IMR-90 (cell line): ENCODE measurements at regions not wholly inside any gene's neighbourhood (a gene's known extent, or its start where the extent isn't known, plus 50 kb on each side); places are given as distances from the start of the nearest gene placed in this dataset.

Source experiments
- ATAC-seq: fragments of 200-7000 bp; cut with Tn5 transposase; 2 replicates; pipeline ENCODE4 v1.9.1; 2020; ENCODE audit warnings: low read depth, mild to moderate bottlenecking, moderate library complexity
- BruUV-seq: library from RNA; stranded (reverse); fragments of 400-500 nt; replicated peaks from 2 replicates; lab custom pipeline; 2021; lab: Mats Ljungman, UMichigan
- CTCF ChIA-PET: fragments of 300-600 bp; formaldehyde crosslinking; extraction: SDS; loops from one replicate; lab custom pipeline; 2021; ENCODE audit warnings: antibody characterized with exemption; lab: Yijun Ruan, JAX
- POLR2A ChIA-PET: fragments of 300-600 bp; sonication (Branson Sonifier 250); formaldehyde crosslinking; loops from one replicate; lab custom pipeline; 2022; ENCODE audit warnings: antibody characterized with exemption; ENCODE audit not compliant: unreplicated experiment; lab: Charles Lee
- DNase-seq: peaks from one replicate; pipeline ENCODE4 v3.0.0; 2013
- H2AFZ ChIP-seq: replicated peaks from 2 replicates; pipeline ENCODE3; 2013; ENCODE audit warnings: low read length, mild to moderate bottlenecking; ENCODE audit not compliant: poor library complexity
- H2AK5ac ChIP-seq: 2 replicates; pipeline ENCODE4 v1.6.1; 2013; ENCODE audit warnings: low read depth, low read length, inconsistent platforms
- H2AK9ac ChIP-seq: replicated peaks from 2 replicates; pipeline ENCODE3; 2013; ENCODE audit warnings: mild to moderate bottlenecking, low read depth, low read length, moderate library complexity; ENCODE audit not compliant: poor library complexity
- H2BK120ac ChIP-seq: 2 replicates; pipeline ENCODE4 v1.6.1; 2013; ENCODE audit warnings: low read depth, low read length, inconsistent platforms
- H2BK15ac ChIP-seq: 3 replicates; pipeline ENCODE4 v1.6.1; 2013; ENCODE audit warnings: low read depth, low read length, inconsistent platforms
- H2BK20ac ChIP-seq: 2 replicates; pipeline ENCODE4 v1.6.1; 2013; ENCODE audit warnings: low read depth, mild to moderate bottlenecking, inconsistent platforms, low read length, moderate library complexity
- H2BK5ac ChIP-seq: 2 replicates; pipeline ENCODE4 v1.6.1; 2013; ENCODE audit warnings: mild to moderate bottlenecking, low read depth, low read length, inconsistent platforms; ENCODE audit not compliant: poor library complexity, severe bottlenecking
- H3K14ac ChIP-seq: replicated peaks from 2 replicates; pipeline ENCODE4 v1.6.1; 2013; ENCODE audit warnings: low read depth, low read length, inconsistent platforms
- H3K18ac ChIP-seq: 2 replicates; pipeline ENCODE4 v1.6.1; 2013; ENCODE audit warnings: low read depth, low read length, control low read depth
- H3K23ac ChIP-seq: 2 replicates; pipeline ENCODE4 v1.6.1; 2013; ENCODE audit warnings: low read depth, low read length, inconsistent platforms
- H3K27ac ChIP-seq: 2 replicates; pipeline ENCODE4 v1.5.1; 2013; ENCODE audit warnings: mild to moderate bottlenecking, control low read depth, low read length; ENCODE audit not compliant: insufficient read depth
- H3K27me3 ChIP-seq: 2 replicates; pipeline ENCODE4 v1.6.1; 2013; ENCODE audit warnings: low read length; ENCODE audit not compliant: control insufficient read depth, insufficient read depth
- H3K36me3 ChIP-seq: 2 replicates; pipeline ENCODE4 v1.6.1; 2013; ENCODE audit warnings: low read length, mixed read lengths; ENCODE audit not compliant: control insufficient read depth, insufficient read depth
- H3K4ac ChIP-seq: 2 replicates; pipeline ENCODE4 v1.6.1; 2013; ENCODE audit warnings: low read depth, low read length, inconsistent platforms
- H3K4me1 ChIP-seq: 2 replicates; pipeline ENCODE4 v1.6.1; 2013; ENCODE audit warnings: low read length, mixed read lengths; ENCODE audit not compliant: control insufficient read depth, insufficient read depth
- H3K4me2 ChIP-seq: 2 replicates; pipeline ENCODE4 v1.6.1; 2013; ENCODE audit warnings: low read depth, mild to moderate bottlenecking, control low read depth, low read length, moderate library complexity
- H3K4me3 ChIP-seq: 2 replicates; pipeline ENCODE4 v1.5.1; 2013; ENCODE audit warnings: low read depth, mild to moderate bottlenecking, control low read depth, low read length, moderate library complexity; ENCODE audit not compliant: insufficient read depth
- H3K56ac ChIP-seq: 2 replicates; pipeline ENCODE4 v1.6.1; 2013; ENCODE audit warnings: low read length, inconsistent platforms; ENCODE audit not compliant: insufficient read depth; ENCODE audit errors: extremely low read depth
- H3K79me1 ChIP-seq, 2 experiments: 2 replicates each; pipeline ENCODE4 v1.6.1; 2013; ENCODE audit warnings: low read length in 2 of 2, inconsistent platforms in 1 of 2, low read depth in 1 of 2
- H3K9ac ChIP-seq: 2 replicates; pipeline ENCODE4 v1.6.1; 2013; ENCODE audit warnings: low read depth, low read length, control low read depth
- H3K9me1 ChIP-seq: 2 replicates; pipeline ENCODE4 v1.6.1; 2013; ENCODE audit warnings: low read length, inconsistent platforms; ENCODE audit not compliant: insufficient read depth
- H3K9me3 ChIP-seq: 2 replicates; pipeline ENCODE4 v1.6.1; 2013; ENCODE audit warnings: low read length; ENCODE audit not compliant: control insufficient read depth, insufficient read depth
- H4K20me1 ChIP-seq: 2 replicates; pipeline ENCODE4 v1.6.1; 2013; ENCODE audit warnings: low read length, inconsistent platforms; ENCODE audit not compliant: insufficient read depth
- H4K5ac ChIP-seq: 2 replicates; pipeline ENCODE4 v1.6.1; 2013; ENCODE audit warnings: mild to moderate bottlenecking, low read depth, low read length, control low read depth
- H4K8ac ChIP-seq, 2 experiments: 2 replicates each; pipeline ENCODE4 v1.6.1; 2013; ENCODE audit warnings: low read depth in 2 of 2, low read length in 2 of 2, control low read depth in 1 of 2, inconsistent platforms in 1 of 2
- H4K91ac ChIP-seq: 2 replicates; pipeline ENCODE4 v1.6.1; 2013; ENCODE audit warnings: low read depth, low read length, inconsistent platforms; ENCODE audit not compliant: insufficient read depth
- BHLHE40 ChIP-seq: fragments of 150-350 bp; IDR thresholded peaks from 2 replicates; pipeline ENCODE4 v1.6.1; 2016; ENCODE audit warnings: mild to moderate bottlenecking, low read depth, low read length
- CEBPB ChIP-seq: IDR thresholded peaks from 2 replicates; pipeline ENCODE4 v1.6.1; 2012; ENCODE audit warnings: low read depth, low read length, improper control_type of control experiment
- CHD1 ChIP-seq: IDR thresholded peaks from 2 replicates; pipeline ENCODE4 v1.6.1; 2012; ENCODE audit warnings: low read depth, low read length, improper control_type of control experiment
- CTCF ChIP-seq: conservative IDR thresholded peaks from 2 replicates; pipeline ENCODE4 v1.5.1; 2012; ENCODE audit warnings: mild to moderate bottlenecking, low read depth, low read length, improper control_type of control experiment
- FOS ChIP-seq: fragments of 150-350 bp; IDR thresholded peaks from 2 replicates; pipeline ENCODE4 v1.6.1; 2016; ENCODE audit warnings: low read depth, low read length
- MAFK ChIP-seq: IDR thresholded peaks from 2 replicates; pipeline ENCODE4 v1.6.1; 2012; ENCODE audit warnings: low read depth, low read length, improper control_type of control experiment
- MAZ ChIP-seq: IDR thresholded peaks from 2 replicates; pipeline ENCODE4 v1.6.1; 2012; ENCODE audit warnings: low read depth, mild to moderate bottlenecking, low read length, improper control_type of control experiment, moderate library complexity, borderline replicate concordance
- MXI1 ChIP-seq: IDR thresholded peaks from 2 replicates; pipeline ENCODE4 v1.6.1; 2012; ENCODE audit warnings: low read depth, mild to moderate bottlenecking, low read length, moderate library complexity, borderline replicate concordance
- NFE2L2 ChIP-seq: fragments of 150-350 bp; IDR thresholded peaks from 2 replicates; pipeline ENCODE4 v1.6.1; 2016; ENCODE audit warnings: low read depth, mild to moderate bottlenecking, low read length
- POLR2A ChIP-seq: IDR thresholded peaks from 2 replicates; pipeline ENCODE4 v1.6.1; 2012; ENCODE audit warnings: mild to moderate bottlenecking, low read depth, low read length
- RAD21 ChIP-seq: IDR thresholded peaks from 2 replicates; pipeline ENCODE4 v1.6.1; 2012; ENCODE audit warnings: low read length, improper control_type of control experiment
- RCOR1 ChIP-seq: IDR thresholded peaks from 2 replicates; pipeline ENCODE4 v1.6.1; 2012; ENCODE audit warnings: mild to moderate bottlenecking, low read length, improper control_type of control experiment; ENCODE audit not compliant: insufficient replicate concordance
- RFX5 ChIP-seq: IDR thresholded peaks from 2 replicates; pipeline ENCODE4 v1.8.0; 2012; ENCODE audit warnings: low read depth, mild to moderate bottlenecking, low read length, moderate library complexity
- SMC3 ChIP-seq: fragments of 150-350 bp; IDR thresholded peaks from 2 replicates; pipeline ENCODE4 v1.6.1; 2016; ENCODE audit warnings: low read depth, mild to moderate bottlenecking, antibody characterized with exemption, low read length, moderate library complexity
- USF2 ChIP-seq: fragments of 150-350 bp; IDR thresholded peaks from 2 replicates; pipeline ENCODE4 v1.6.1; 2017; ENCODE audit warnings: mild to moderate bottlenecking, antibody characterized with exemption, low read length, low read depth
- WGBS, 2 experiments: methylation state at CpG; one replicate each; pipeline versions ENCODE4 v1.1.5 to v1.1.7; 2013; ENCODE audit warnings: missing lambda C conversion rate in 2 of 2; ENCODE audit not compliant: insufficient read length in 1 of 2; ENCODE audit errors: extremely low coverage in 2 of 2; 5-methylcytosine and 5-hydroxymethylcytosine counted together
- dilution Hi-C: fragments of 300-500 bp; cut with HindIII; formaldehyde crosslinking; loops from one replicate; pipeline ENCODE4 v1.14.3; 2018; ENCODE audit warnings: low sequenced_read_pairs; ENCODE audit not compliant: unreplicated experiment
- in situ Hi-C: fragments of 300-500 bp; cut with MboI; formaldehyde crosslinking; loops from 3 replicates; pipeline ENCODE4 v1.14.3; 2019; ENCODE audit warnings: low sequenced_read_pairs, inconsistent platforms, mixed read lengths
- intact Hi-C: fragments of 100-400 bp; cut with micrococcal nuclease; formaldehyde crosslinking; loops from 2 replicates; pipeline ENCODE4 v1.10.0; 2022
- TF ChIP-seq, protein P1 (sequence below): fragments of 150-350 bp; IDR thresholded peaks from 2 replicates; pipeline ENCODE4 v1.6.1; 2016; ENCODE audit warnings: low read depth, mild to moderate bottlenecking, low read length, moderate library complexity, borderline replicate concordance

DNA sequence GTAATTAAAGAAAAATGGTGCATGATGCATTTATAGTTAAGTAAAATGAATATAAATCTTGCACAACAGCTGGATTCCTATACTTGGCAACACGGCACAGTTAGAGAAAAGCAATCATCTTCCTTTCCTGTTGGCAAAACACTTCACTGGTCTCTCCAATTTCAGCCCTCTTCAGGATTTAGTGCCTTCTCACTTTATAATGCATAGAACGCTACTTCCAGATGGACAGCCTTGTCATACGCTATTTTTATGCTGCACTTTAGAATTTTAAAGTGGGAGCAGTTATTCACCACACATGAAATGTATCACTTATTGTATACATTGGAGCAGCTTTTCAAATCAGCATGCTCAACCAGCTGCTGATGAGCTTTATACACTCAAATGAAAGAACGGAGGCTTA lies 194.4 kb upstream of the GBE1 start:
- Histone ChIP-seq H3K4me1 (no peaks in the 10 kb centered on the region), H2BK120ac (no peak overlapping the region), H3K27ac (no peak overlapping the region), H2BK20ac (no peak overlapping the region), H4K5ac (no peak overlapping the region), H4K20me1 (no peaks in the 10 kb centered on the region), H4K8ac (no peak overlapping the region), H3K4me2 (no peak overlapping the region), H3K27me3 (no peaks in the 10 kb centered on the region), H3K9me3 (no peaks in the 10 kb centered on the region), H2BK15ac (no peak overlapping the region), H3K36me3 (no peaks in the 10 kb centered on the region), H3K79me1 (no peaks in the 10 kb centered on the region), H3K14ac (no peak overlapping the region), H3K56ac (no peak overlapping the region), H2AK9ac (no peak overlapping the region), H3K4me3 (no peak overlapping the region), H2BK5ac (no peak overlapping the region), H3K4ac (no peak overlapping the region), H3K9me1 (no peaks in the 10 kb centered on the region), H2AFZ (no peak overlapping the region), H3K23ac (no peak overlapping the region), H2AK5ac (no peak overlapping the region), H3K9ac (no peak overlapping the region), H3K18ac (no peak overlapping the region), H4K91ac (no peak overlapping the region)
- no peak for TF ChIP-seq CEBPB
- TF ChIP-seq CTCF, result no peak
- no peak for TF ChIP-seq RCOR1
- TF ChIP-seq RFX5, result no peak
- no peak for TF ChIP-seq MAFK
- TF ChIP-seq RAD21, result no peak
- TF ChIP-seq MXI1, result no peak
- TF ChIP-seq FOS, result no peak
- no peak for TF ChIP-seq POLR2A
- TF ChIP-seq NFE2L2, result no peak
- no peak for TF ChIP-seq CHD1
- no peak for TF ChIP-seq SMC3
- no peak for TF ChIP-seq USF2
- TF ChIP-seq, protein P1, sequence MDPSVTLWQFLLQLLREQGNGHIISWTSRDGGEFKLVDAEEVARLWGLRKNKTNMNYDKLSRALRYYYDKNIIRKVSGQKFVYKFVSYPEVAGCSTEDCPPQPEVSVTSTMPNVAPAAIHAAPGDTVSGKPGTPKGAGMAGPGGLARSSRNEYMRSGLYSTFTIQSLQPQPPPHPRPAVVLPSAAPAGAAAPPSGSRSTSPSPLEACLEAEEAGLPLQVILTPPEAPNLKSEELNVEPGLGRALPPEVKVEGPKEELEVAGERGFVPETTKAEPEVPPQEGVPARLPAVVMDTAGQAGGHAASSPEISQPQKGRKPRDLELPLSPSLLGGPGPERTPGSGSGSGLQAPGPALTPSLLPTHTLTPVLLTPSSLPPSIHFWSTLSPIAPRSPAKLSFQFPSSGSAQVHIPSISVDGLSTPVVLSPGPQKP, result no peak
- TF ChIP-seq MAZ, result no peak
- no peak for TF ChIP-seq BHLHE40
- ATAC-seq (no peak), DNase-seq (no peak)
- POLR2A ChIA-PET, result no interaction called here
- in situ Hi-C loops (no loop called here), intact Hi-C loops (no loop called here), dilution Hi-C loops (no loop called here)
- no CpG with 5 or more reads among the region's 4 CpGs for WGBS, 2 experiments
- CTCF ChIA-PET, result no interaction called here
- no TSS peak for BruUV-seq
